Activated B cell treated with CpG ODN at 0.5 μM for 24 hours (primary cell): ENCODE measurements at regions not wholly inside any gene's neighbourhood (a gene's known extent, or its start where the extent isn't known, plus 50 kb on each side); places are given as distances from the start of the nearest gene placed in this dataset.

Source experiments
- ATAC-seq: fragments of 200-7000 bp; cut with Tn5 transposase; one replicate; pipeline ENCODE4 v1.10.0; 2021; ENCODE audit warnings: low read depth, mild to moderate bottlenecking, moderate library complexity
- CTCF ChIA-PET: fragments of 350-600 bp; sonication (Branson Sonifier 250); formaldehyde crosslinking; loops from one replicate; lab custom pipeline; 2021; ENCODE audit warnings: antibody characterized with exemption; lab: Charles Lee
- POLR2A ChIA-PET: fragments of 350-600 bp; sonication (Branson Sonifier 250); formaldehyde crosslinking; loops from one replicate; lab custom pipeline; 2021; ENCODE audit warnings: antibody characterized with exemption; lab: Charles Lee
- DNase-seq: peaks from one replicate; pipeline ENCODE4 v3.0.0; 2022
- H3K27ac Mint-ChIP-seq: one replicate; pipeline ENCODE4 v1.8.0; 2020; ENCODE audit warnings: mixed read lengths
- H3K27me3 Mint-ChIP-seq: one replicate; pipeline ENCODE4 v1.8.0; 2021; ENCODE audit warnings: mixed read lengths
- H3K36me3 Mint-ChIP-seq: one replicate; pipeline ENCODE4 v1.8.0; 2021; ENCODE audit warnings: low read depth, mixed read lengths
- H3K4me1 Mint-ChIP-seq: one replicate; pipeline ENCODE4 v1.8.0; 2021; ENCODE audit warnings: mixed read lengths
- H3K4me3 Mint-ChIP-seq: one replicate; pipeline ENCODE4 v1.8.0; 2020; ENCODE audit warnings: mild to moderate bottlenecking, mixed read lengths
- H3K9me3 Mint-ChIP-seq: one replicate; pipeline ENCODE4 v1.8.0; 2020; ENCODE audit warnings: mixed read lengths
- intact Hi-C: fragments of 100-400 bp; cut with micrococcal nuclease; formaldehyde crosslinking; loops from one replicate; pipeline ENCODE4 v1.15.1; 2024
- TF ChIP-seq, protein P1 (sequence below): fragments of 200-600 bp; IDR thresholded peaks from one replicate; pipeline ENCODE4 v1.8.0; 2022; ENCODE audit warnings: antibody characterized with exemption, mild to moderate bottlenecking

DNA sequence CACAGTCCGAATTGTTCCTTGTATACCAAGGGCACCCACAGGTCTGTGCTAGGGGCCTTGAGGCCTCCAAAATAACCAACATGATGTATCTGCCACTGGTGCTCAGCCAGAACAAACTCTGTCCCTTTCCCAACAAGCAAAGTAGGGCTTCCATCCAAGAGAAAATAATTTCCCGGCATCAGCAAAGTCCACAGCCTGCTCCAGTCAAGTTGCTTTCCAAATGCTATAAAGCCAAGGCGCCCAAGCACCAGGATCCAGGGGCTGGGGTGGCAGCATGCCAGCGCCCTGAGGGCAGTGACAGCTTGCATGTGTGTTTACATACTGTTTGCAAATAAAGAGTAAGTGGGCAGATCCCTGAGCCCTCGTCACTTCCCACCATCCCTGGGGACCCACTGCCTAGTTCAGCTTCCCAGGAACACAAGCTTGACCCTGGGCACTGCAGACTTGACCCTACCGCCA lies 155.9 kb downstream of the ERCC6L2 start:
- POLR2A ChIA-PET = no interaction called here
- no peak overlapping the region for H3K27ac Mint-ChIP-seq

DNA sequence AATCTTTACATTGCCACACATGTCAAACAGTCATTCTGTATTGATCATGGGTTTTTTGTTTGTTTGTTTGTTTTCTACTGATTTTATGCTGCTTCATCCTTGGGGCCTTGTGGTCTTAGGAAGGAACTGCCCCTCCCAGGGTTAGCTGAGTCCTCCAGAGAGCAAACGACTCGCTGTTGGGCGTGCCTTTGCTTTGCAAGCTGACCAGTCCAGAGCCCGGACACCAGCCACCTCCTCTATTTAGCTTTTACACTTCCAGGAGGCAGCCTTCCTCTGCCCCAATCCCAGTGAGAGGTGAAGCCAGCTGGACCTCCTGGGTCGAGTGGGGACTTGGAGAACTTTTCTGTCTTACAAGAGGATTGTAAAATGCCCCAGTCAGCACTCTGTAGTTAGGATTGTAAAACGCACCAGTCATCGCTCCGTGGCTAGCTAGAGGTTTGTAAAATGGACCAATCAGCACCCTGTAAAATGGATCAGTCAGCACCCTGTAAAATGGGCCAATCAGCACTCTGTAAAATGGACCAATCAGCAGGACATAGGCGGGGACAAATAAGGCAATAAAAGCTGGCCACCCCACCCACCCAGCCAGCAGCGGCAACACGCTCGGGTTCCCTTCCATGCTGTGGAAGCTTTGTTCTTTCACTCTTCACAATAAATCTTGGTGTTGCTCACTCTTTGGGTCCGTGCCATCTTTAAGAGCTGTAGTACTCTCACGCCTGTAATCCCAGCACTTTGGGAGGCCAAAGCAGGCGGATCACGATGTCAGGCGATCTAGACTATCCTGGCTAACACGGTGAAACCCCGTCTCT lies 154.4 kb downstream of the ERCC6L2 start:
- H3K4me3 Mint-ChIP-seq = no peak overlapping the region
- DNase-seq (no peak), ATAC-seq (no peak)
- intact Hi-C loops = loop anchor here (10.0 kb wide), 1 partner anchor 515 kb away; the partner anchor contains the start of gene PTCH1
- H3K4me1 Mint-ChIP-seq = peaks cover 4% of the 10 kb centered on the region
- TF ChIP-seq, protein P1, sequence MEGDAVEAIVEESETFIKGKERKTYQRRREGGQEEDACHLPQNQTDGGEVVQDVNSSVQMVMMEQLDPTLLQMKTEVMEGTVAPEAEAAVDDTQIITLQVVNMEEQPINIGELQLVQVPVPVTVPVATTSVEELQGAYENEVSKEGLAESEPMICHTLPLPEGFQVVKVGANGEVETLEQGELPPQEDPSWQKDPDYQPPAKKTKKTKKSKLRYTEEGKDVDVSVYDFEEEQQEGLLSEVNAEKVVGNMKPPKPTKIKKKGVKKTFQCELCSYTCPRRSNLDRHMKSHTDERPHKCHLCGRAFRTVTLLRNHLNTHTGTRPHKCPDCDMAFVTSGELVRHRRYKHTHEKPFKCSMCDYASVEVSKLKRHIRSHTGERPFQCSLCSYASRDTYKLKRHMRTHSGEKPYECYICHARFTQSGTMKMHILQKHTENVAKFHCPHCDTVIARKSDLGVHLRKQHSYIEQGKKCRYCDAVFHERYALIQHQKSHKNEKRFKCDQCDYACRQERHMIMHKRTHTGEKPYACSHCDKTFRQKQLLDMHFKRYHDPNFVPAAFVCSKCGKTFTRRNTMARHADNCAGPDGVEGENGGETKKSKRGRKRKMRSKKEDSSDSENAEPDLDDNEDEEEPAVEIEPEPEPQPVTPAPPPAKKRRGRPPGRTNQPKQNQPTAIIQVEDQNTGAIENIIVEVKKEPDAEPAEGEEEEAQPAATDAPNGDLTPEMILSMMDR = no peak
- no peaks in the 10 kb centered on the region for H3K9me3 Mint-ChIP-seq
- H3K27ac Mint-ChIP-seq = no peak overlapping the region
- H3K27me3 Mint-ChIP-seq = peaks cover 43% of the 10 kb centered on the region
- H3K36me3 Mint-ChIP-seq = no peaks in the 10 kb centered on the region
- ChIA-PET POLR2A (no interaction called here), CTCF (no interaction called here)

More for the DNA sequence above, 155.9 kb downstream of the ERCC6L2 start:
- CTCF ChIA-PET = no interaction called here
- Mint-ChIP-seq H3K36me3 (no peaks in the 10 kb centered on the region), H3K4me1 (peaks cover 4% of the 10 kb centered on the region), H3K27me3 (peaks cover 31% of the 10 kb centered on the region), H3K9me3 (peaks cover 10% of the 10 kb centered on the region), H3K4me3 (no peak overlapping the region)
- no peak for ATAC-seq
- intact Hi-C loops = no loop called here
- TF ChIP-seq, protein P1 = no peak
- no peak for DNase-seq

DNA sequence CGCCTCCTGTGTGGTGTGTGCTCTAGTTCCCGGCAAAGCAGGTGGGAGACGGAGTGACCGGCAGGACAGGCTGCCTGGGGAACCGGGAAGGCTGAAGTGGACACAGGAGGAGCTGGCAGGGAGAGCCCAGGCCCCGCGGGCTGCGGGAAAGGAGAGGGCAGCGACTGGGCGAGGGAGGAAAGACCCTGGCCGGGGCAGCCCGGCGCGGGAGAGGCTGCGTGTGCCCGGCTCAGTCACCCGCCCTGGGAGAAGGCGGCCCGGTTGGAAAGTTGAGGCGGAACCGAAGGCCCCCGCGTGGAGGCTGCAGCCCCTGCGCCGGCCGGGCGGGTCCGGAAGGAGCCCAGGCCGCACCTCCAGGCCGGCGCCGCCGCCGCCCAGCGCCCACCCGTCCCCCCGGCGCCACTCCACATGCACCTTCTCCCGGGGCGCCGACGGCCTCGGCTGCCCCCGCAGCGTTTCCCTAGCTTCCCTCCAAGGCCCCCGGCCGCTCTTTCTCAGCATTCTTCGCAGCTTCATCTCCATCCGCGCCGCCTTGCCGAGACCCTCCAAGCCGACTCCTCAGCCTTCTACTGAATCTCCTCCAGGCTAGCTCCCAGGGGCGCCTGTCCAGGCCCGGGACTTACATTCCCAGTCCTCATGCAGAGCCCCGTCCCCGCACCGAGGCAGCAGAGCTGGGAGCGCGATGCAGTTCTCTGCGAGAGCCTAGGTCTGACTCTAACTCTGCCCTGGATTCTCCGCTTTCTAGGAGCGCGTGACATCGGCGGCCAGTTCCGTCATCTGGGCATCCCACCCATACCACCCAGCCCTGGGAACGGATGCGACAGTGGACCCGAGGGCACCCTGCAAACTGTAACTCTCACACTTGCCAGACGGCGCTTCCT lies 152.0 kb downstream of the ERCC6L2 start:
- ChIA-PET POLR2A (no interaction called here), CTCF (no interaction called here)
- Mint-ChIP-seq H3K9me3 (no peaks in the 10 kb centered on the region), H3K36me3 (no peaks in the 10 kb centered on the region), H3K4me3 (no peak overlapping the region), H3K27ac (no peak overlapping the region), H3K4me1 (peaks cover 4% of the 10 kb centered on the region), H3K27me3 (peaks cover 61% of the 10 kb centered on the region)
- intact Hi-C loops = loop anchor here (10.0 kb wide), 1 partner anchor 513 kb away; the partner anchor contains the start of gene PTCH1
- ATAC-seq = no peak
- TF ChIP-seq, protein P1 = no peak
- no peak for DNase-seq

DNA sequence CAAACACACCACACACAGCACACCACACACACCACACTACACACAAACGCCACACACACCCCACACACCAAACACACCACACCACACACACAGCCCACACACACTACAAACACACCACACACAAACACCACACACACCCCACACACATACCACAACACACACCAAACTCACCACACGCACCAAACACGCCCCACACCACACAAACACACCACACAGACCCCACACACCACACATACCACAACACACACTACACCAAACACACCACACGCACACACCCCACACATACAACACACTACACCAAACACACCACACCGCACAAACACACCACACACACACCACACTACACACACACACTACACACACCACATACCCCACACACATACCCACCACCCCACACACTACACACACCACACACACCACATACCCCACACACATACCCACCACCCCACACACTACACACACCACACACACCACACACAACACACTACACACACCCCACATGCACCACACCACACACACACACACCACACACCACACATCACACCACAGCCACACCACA lies 151.2 kb downstream of the ERCC6L2 start:
- TF ChIP-seq, protein P1 = no peak
- Mint-ChIP-seq H3K9me3 (no peaks in the 10 kb centered on the region), H3K27me3 (peaks cover 62% of the 10 kb centered on the region), H3K4me3 (no peak overlapping the region), H3K4me1 (peaks cover 10% of the 10 kb centered on the region), H3K27ac (no peak overlapping the region), H3K36me3 (no peaks in the 10 kb centered on the region)
- POLR2A ChIA-PET = no interaction called here
- CTCF ChIA-PET = no interaction called here
- intact Hi-C loops = loop anchor here (10.0 kb wide), 1 partner anchor 512 kb away; the partner anchor contains the start of gene PTCH1
- DNase-seq = no peak
- no peak for ATAC-seq
